Fibroblast of the conjunctiva (primary cell): ENCODE measurements at regions not wholly inside any gene's neighbourhood (a gene's known extent, or its start where the extent isn't known, plus 50 kb on each side); places are given as distances from the start of the nearest gene placed in this dataset.
"Not testable (repeated sequence)": the region's sequence is repeated elsewhere in the genome, so short reads cannot be mapped to it uniquely, and the experiment has no call there.

Experiments
- DNase-seq: peaks from one replicate; pipeline ENCODE4 v3.0.0-alpha.2; 2010; ENCODE audit warnings: low read depth

DNA sequence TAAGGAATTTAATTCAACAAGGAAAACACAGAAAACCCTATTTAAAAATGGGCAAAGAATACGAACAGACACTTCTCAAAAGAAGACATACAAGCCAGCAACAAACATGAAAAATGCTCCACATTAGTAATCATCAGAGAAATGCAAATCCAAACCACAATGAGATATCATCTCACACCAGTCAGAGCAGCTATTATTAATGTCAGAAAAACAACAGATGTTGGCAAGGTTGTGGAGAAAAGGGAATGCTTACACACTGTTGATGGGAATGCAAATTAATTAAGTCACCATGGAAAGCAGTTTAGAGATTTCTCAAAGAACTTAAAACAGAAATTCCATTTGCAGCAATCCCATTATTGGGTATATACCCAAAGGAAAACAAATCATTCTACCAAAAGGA is 55.2 kb downstream of the GCC1 start:
- DNase-seq, result no peak

DNA sequence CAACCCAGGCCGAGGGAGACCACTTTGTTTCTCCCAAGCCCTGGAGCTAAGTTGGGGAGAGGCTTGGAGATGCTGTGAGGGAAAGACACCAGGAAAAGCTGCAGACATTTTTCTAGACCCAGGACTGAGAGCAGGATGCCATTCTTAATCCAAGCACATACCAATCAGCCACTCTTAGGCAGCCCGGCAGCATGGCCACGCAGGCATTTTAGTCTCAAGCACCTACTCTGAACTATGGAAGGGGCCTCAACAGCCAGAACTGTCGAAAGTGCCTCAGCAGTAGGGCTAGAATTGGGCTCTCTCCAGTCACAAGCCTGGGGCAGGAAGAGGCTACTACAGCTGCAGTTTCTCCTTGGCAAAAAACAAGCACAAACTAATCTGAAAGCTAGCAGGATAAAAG is 57.8 kb downstream of the GCC1 start:
- DNase-seq, result no peak

DNA sequence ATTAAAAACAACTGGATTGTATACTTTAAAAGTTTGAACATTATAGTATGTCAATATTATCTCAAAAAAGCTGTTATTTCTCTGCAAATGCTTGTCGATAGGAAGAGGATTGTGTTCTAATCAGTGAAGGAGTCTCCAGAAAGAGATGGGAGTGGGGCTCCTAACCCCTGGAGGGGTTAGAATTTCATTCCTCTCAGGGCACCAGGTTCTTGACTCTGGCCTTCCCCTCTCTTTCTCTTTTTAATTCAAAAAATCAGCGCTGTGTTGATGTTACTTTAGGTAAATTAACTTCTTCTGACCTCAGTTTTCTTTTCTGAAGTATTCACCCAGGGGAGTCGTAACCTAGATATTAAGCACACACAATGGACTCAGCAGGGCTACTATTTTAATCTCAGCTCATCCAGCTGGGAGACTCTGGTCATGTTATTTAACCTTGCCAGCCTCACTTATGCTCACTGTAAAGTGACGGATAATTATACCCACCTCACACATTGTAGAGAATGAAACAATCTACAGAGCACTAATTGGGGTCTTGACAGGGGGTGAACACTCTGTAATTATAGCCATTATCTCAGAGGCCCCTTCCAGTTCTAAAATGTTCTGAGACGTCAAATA is 59.4 kb downstream of the GCC1 start:
- no peak for DNase-seq

DNA sequence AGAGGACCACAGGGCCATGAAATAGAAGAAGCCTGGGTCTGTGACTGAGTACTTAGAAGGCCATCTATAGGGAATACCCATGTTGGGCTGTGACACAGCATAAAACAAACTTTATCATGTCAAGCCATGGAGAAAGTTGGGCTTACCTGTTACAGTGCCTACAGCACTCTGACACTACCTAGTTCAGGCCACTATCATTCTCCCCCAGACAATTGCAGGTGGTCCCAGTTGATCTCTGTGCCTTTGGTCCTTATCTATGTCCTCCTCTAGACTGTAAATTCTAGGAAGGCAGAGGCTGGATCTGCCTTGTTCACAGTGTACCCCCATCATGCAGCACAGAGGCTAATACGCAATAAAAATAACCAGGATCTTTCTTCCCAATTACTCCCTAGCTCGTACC is 69.1 kb downstream of the GCC1 start:
- no peak for DNase-seq

DNA sequence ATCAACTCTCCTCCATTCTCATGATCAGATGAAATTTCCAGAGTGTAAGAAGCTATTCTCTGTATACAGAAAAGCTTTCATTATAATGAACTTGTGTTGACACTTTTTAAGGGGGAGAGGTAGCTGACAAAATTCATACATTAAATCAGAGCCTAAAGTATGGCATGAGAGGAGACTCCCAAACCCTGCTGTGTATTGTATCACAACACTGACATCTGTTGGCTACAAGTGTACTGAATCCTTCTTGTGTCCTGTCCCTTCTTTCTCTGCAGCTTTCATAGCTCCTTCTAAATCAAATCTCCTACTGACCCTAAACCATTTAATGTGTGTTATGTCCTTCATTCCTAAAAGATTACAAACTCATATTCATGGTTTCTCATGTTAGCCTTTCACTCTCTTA is 70.9 kb downstream of the GCC1 start:
- DNase-seq, result peak; percentile 34

GRCh38 chr7:127513311-127513710 is 72.1 kb downstream of the GCC1 start:
- DNase-seq, result no peak

DNA sequence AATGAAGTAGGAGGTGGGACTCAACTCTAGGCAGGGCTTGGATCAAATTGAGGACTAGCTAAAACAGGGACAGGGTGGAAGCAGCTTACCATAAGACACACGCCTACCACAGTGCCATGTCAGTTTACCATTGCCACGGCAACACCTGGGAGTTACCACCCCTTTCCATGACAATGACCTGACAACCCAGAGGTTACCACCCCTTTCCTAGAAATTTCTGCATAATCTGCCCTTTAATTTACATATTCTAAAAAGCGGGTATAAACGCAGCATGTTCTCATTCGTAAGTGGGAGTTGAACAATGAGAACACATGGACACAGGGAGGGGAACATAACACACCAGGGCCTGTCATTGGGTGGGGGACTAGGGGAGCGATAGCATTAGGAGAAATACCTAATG is 72.7 kb downstream of the GCC1 start:
- no peak for DNase-seq

DNA sequence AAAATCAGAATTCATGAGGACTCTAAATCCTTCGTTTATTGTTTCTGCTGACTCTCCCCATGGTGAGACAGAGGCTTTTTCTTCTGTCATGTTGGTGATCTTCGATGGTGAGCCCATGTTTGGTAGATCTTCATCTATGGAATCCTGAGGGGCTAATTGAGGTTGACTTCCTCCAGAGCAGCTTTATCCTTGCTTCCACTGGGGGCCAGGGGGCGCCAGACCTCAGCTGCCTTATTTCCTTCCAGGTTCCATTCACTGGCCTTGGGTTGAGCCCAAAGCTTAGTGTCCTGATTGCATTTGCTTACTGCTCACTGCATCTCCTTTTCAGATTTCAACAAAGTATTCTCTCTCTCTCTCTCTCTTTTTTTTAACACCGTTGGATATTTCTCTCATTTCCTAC is 80.7 kb downstream of the GCC1 start:
- DNase-seq, result no peak

- DNase-seq, result no peak
Observed at GRCh38 chr7:127501817-127502216, 83.6 kb downstream of the GCC1 start.

GRCh38 chr7:127487381-127487780 is 94.9 kb upstream of the ZNF800 start:
- DNase-seq, result no peak

GRCh38 chr7:127486654-127487053 is 94.1 kb upstream of the ZNF800 start:
- no peak for DNase-seq

- no peak for DNase-seq
Observed at GRCh38 chr7:127485482-127485881, 93.0 kb upstream of the ZNF800 start.

GRCh38 chr7:127484954-127485353 is 92.4 kb upstream of the ZNF800 start:
- DNase-seq, result no peak

DNA sequence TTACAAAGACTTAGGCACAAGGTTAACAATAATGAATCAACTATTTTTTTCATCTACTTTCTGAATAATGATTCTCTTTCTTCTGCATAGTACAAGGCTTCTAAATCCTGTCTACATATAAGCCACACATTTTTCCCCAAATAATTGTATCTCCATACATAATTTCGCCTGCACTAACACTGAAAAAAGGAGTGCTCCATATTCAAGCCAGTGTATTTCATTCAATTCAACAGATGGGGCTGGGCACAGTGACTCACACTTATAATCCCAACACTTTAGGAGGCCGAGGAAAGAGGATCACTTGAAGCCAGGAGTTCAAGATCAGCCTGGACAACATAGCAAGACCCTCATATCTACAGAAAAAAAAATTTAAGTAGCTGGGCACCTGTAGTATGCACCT is 86.0 kb upstream of the ZNF800 start:
- no peak for DNase-seq

GRCh38 chr7:127478024-127478355 is 85.5 kb upstream of the ZNF800 start:
- no peak for DNase-seq

- DNase-seq, result no peak
Observed at GRCh38 chr7:127477295-127478023, 85.0 kb upstream of the ZNF800 start.

DNA sequence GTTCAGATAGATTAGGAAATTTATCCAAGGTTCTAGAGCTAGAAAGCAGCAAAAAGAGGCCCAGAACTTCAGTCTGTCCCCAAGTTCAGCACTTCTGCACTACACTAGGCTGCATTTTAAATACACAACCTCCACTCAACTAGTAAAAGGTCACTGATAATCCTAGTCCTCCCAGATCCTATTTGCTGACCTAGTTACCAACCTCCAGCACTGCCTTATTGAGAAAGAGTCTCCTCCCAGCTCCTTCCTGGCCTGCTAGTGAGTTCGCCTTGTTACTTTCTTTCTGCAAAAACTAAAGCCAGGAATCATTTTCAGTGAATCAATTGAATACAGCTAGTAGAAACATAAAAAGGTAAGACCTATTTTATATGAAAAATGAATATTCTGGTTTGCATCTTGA is 84.1 kb upstream of the ZNF800 start:
- DNase-seq, result no peak

DNA sequence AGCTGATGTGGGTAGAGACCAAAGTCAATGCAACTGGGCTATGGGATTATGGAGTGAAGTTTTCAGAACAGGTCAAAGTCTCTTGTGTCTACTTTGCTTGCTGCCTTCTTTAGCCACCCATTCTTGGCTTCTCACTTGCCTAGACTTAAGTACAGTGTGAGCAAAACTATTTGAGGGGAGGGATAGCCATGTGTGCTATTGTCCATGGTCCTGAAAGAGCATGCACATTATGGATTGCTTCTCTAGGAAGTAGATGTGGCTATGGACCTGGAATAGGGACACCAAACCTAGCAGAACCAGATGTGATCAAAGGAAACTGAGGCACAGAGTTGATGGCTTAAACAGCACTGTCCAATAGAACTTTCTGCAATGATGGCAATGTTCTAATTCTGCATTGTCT is 81.9 kb upstream of the ZNF800 start:
- no peak for DNase-seq

- no peak for DNase-seq
Observed at GRCh38 chr7:127473409-127473808, 80.9 kb upstream of the ZNF800 start.

DNA sequence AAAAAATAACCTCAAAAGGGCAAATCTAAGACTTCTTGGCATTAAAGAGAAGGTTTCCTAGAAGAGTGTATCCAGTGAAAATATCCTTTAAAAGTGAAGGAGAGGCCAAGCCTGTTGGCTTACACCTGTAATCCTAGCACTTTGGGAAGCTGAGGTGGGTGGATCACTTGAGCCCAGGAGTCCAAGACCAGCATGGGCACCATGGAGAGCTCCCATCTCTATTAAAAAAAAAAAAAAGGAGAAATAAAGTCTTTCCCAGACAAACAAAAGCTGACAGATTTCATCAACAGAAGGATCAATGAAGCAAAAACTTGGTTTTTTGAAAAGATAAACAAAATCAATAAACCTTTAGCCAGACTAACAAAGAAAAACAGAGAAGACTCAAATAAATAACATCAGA is 67.6 kb upstream of the ZNF800 start:
- DNase-seq, result no peak

DNA sequence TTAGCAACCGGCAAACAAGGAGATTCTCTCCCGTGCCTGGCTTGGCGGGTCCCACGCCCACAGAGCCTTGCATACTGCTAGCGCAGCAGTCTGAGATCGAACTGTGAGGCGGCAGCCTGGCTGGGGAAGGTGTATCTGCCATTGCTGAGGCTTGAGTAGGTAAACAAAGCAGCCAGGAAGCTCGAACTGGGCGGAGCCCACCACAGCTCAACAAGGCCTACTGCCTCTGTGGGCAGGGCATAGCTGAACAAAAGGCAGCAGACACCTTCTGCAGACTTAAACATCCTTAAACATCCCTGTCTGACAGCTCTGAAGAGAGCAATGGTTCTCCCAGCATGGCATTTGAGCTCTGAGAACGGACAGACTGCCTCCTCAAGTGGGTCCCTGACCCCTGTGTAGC is 58.8 kb upstream of the ZNF800 start:
- not testable (repeated sequence) for DNase-seq

GRCh38 chr7:127448566-127448965 is 56.1 kb upstream of the ZNF800 start:
- no peak for DNase-seq

- peak; percentile 26 for DNase-seq
Observed at GRCh38 chr7:127447326-127447945, 54.9 kb upstream of the ZNF800 start.

DNA sequence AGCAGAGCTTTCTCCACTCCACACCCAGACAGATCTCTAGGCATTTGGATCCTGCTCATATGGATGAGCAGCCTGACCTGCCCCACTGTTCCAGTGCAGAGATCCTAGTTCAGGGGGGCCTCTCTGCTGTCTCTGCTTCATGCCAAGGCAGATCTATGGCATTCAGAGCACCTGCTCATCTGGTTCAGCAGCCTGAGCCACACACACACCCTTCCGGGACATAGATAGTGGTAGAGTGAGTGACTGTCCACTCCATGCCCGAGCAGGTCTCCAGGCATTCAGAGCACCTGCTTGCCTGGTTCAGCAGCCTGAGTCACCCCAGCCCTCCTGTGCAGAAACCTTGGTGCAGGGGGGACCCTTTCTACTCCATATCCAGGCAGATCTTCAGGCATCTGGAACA is 54.3 kb upstream of the ZNF800 start:
- no peak for DNase-seq
